ENCODE measurements at regions not wholly inside any gene's neighbourhood (a gene's known extent, or its start where the extent isn't known, plus 50 kb on each side); places are given as distances from the start of the nearest gene placed in this dataset.

DNA sequence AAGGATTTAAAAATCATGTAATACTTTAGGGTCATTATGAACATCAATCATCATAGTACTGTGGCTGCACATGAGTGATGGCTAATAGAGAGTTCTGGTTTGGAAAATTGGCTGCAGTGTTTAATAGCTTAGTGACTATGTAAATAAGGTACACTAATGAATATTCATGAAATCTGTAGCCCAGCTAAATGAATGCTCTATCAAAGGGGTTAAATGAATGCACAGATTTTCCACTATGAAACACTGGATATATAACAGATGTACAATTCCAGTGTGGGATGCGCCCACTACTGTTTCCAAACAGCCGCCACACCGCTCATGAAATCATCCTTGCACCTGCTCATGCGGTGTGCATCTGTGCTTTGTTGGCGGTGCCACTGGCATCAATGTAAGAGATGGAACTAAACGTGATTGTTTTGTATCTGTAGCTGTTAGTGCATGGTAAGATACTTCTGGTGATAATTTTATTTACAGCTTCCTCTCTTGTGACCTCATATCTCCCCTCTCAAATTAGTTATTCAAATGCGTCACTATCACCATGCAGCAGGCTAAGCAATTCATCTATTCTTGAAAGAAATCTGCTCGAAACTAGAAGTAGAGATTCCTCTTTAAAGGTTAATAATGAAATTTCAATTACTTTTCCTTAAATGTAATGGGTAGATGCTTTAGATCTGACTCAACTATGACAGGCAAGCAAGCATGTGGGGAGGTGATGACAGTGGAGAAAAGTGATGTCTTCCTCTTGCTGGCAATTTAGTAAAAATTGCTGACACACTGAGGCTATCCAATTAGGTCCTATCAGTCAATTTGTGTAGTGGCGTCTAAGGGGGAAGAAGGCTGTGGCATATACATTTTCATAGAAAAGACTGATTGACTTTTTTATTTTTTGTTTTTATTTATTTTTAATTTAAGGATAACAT, 433.6 kb downstream of the AEBP2 start:
- no peak for DNase-seq
- Histone ChIP-seq H3K36me3 (no peaks in the 10 kb centered on the region), H3K9me3 (no peaks in the 10 kb centered on the region), H3K27ac (no peak overlapping the region), H3K4me1 (peaks cover 0 to 3% (median 2%) of the 10 kb centered on the region in 4 donors), H3K27me3 (no peaks in the 10 kb centered on the region), H3K4me3 (no peak overlapping the region)
- 84 to 89% methylated on average over 9 of the region's 9 CpGs for WGBS, 2 donors
- intact Hi-C loops (cut with DNase I) = no loop called here
- TF ChIP-seq POLR2AphosphoS5 (IDR thresholded peaks at IDR 0.05) = no peak
- no peak for TF ChIP-seq CTCF (IDR thresholded peaks at IDR 0.05)
- no peak for TF ChIP-seq EP300 (IDR thresholded peaks at IDR 0.05)
- no peak for TF ChIP-seq POLR2A (IDR thresholded peaks at IDR 0.05)

DNA sequence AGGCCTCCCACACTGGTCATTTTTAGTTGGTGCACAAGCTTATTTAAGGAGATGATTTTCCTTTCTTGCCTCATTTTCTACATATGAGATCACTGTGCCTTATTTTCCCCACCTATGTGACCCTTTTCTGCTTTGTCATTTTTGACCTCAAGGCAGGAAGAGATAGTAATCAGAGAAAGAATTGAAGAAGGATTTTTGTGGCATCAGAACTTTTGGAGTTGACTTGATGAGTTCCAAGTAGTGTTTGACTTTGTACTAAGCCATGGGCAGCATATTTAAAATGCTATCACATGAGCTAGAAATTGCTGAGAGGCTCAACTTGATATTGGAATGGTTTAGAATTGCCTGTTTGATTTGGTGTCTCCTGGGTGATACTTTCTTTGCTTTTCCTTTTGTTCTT, 440.8 kb downstream of the AEBP2 start:
- no peak for DNase-seq
- H3K9me3 ChIP-seq = no peaks in the 10 kb centered on the region
- no peak overlapping the region for H3K4me3 ChIP-seq
- H3K27me3 ChIP-seq = no peaks in the 10 kb centered on the region
- TF ChIP-seq POLR2AphosphoS5 (IDR thresholded peaks at IDR 0.05) (no peak), POLR2A (IDR thresholded peaks at IDR 0.05) (no peak), EP300 (IDR thresholded peaks at IDR 0.05) (no peak), CTCF (IDR thresholded peaks at IDR 0.05) (no peak)
- H3K4me1 ChIP-seq = peaks cover 0 to 48% (median 40%) of the 10 kb centered on the region in 4 donors
- H3K27ac ChIP-seq = no peak overlapping the region
- H3K36me3 ChIP-seq = no peaks in the 10 kb centered on the region
- intact Hi-C loops (cut with DNase I) = loop anchor here (5.0 to 10.0 kb wide), 2 partner anchors 33 to 135 kb away; no protein-coding TSS in a partner anchor

DNA sequence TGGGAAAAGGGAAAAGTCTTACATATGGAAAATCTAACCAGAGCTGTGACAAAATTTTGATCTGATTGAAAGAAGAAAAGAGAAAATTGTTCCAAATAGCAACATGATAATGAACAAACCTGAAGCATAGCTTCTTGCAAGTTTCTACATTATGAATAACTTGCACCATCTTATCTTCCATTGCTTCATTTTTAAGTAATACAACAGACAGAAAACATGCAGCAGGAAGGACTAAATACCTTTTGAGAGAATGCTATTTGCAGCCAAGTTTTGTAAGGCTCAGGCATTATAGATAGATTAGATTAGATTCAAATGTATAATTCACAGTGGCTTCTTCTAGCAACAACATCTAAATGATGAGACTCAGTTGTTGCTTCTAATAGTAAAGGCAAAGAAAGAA, 441.4 kb downstream of the AEBP2 start:
- no peak for DNase-seq
- intact Hi-C loops (cut with DNase I) = loop anchor here (5.0 to 10.0 kb wide), 2 partner anchors 33 to 136 kb away; no protein-coding TSS in a partner anchor
- peaks cover 0 to 53% (median 46%) of the 10 kb centered on the region in 4 donors for H3K4me1 ChIP-seq

DNA sequence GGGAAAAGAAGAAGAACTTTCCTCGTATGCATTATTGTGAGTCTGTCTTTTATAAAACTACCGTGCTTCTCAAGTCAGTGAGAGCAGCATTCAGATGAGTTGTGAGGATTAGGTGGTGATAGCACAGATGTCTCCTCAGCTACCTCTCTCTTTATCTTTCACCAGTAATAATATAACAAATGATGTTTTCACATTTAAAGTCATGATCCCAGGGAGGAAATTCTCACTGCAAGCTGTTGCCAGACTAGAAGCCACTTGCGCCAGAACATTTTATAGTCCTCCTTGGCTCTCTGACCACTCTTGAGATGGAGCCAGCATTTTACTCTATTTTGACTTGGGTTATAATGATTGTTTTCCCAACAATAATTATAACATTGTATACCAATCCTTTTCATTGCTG, 443.1 kb downstream of the AEBP2 start:
- DNase-seq = peak; percentile 59
- Histone ChIP-seq H3K4me1 (peaks cover 0 to 66% (median 52%) of the 10 kb centered on the region in 4 donors), H3K36me3 (no peaks in the 10 kb centered on the region), H3K9me3 (no peaks in the 10 kb centered on the region), H3K4me3 (no peak overlapping the region), H3K27ac (peak overlapping the region; percentile 61 to 75 (median 69)), H3K27me3 (no peaks in the 10 kb centered on the region)
- WGBS, 2 donors = 16 to 59% methylated on average over 3 of the region's 3 CpGs
- TF ChIP-seq POLR2AphosphoS5 (IDR thresholded peaks at IDR 0.05) (peak in 1 of 4 donors; percentile 13), EP300 (IDR thresholded peaks at IDR 0.05) (no peak), POLR2A (IDR thresholded peaks at IDR 0.05) (no peak)
- intact Hi-C loops (cut with DNase I) = loop anchor here (5.0 to 10.0 kb wide), 2 partner anchors 35 to 138 kb away; no protein-coding TSS in a partner anchor

More for the DNA sequence above, 441.4 kb downstream of the AEBP2 start:
- Histone ChIP-seq H3K27ac (no peak overlapping the region), H3K36me3 (no peaks in the 10 kb centered on the region), H3K9me3 (no peaks in the 10 kb centered on the region), H3K27me3 (no peaks in the 10 kb centered on the region), H3K4me3 (no peak overlapping the region)
- no peak for TF ChIP-seq POLR2AphosphoS5 (IDR thresholded peaks at IDR 0.05)
- TF ChIP-seq EP300 (IDR thresholded peaks at IDR 0.05) = no peak
- no peak for TF ChIP-seq CTCF (IDR thresholded peaks at IDR 0.05)
- TF ChIP-seq POLR2A (IDR thresholded peaks at IDR 0.05) = no peak

GRCh38 chr12:19884021-19884492, 444.8 kb downstream of the AEBP2 start:
- H3K4me1 ChIP-seq = peaks cover 0 to 66% (median 52%) of the 10 kb centered on the region in 4 donors
- WGBS, 2 donors = 71 to 90% methylated on average over 3 of the region's 3 CpGs
- intact Hi-C loops (cut with DNase I) = loop anchor here (5.0 to 10.0 kb wide), 2 partner anchors 37 to 139 kb away; no protein-coding TSS in a partner anchor
- TF ChIP-seq EP300 (IDR thresholded peaks at IDR 0.05) (peak in 2 of 4 donors; percentile 45 to 47), POLR2AphosphoS5 (IDR thresholded peaks at IDR 0.05) (peak in 3 of 4 donors; percentile 27 to 41 (median 35)), POLR2A (IDR thresholded peaks at IDR 0.05) (no peak), CTCF (IDR thresholded peaks at IDR 0.05) (no peak)
- no peak overlapping the region for H3K4me3 ChIP-seq
- H3K27ac ChIP-seq = peak overlapping the region; percentile 61 to 75 (median 69)
- H3K9me3 ChIP-seq = no peaks in the 10 kb centered on the region
- peak; percentile 66 for DNase-seq
- no peaks in the 10 kb centered on the region for H3K36me3 ChIP-seq
- no peaks in the 10 kb centered on the region for H3K27me3 ChIP-seq

Data from sigmoid colon (tissue), 6 donors.